Mesenchymal stem cell (in vitro differentiated cells and primary cell): ENCODE measurements at regions not wholly inside any gene's neighbourhood (a gene's known extent, or its start where the extent isn't known, plus 50 kb on each side); places are given as distances from the start of the nearest gene placed in this dataset.

Experiments used
- DNase-seq: peaks from one replicate; pipeline ENCODE4 v3.0.0-alpha.2; 2013
- H2AFZ ChIP-seq: one replicate; pipeline ENCODE4 v1.6.1; 2013; ENCODE audit warnings: low read depth, mild to moderate bottlenecking, control low read depth, inconsistent platforms, low read length, moderate library complexity
- H2AK5ac ChIP-seq: 2 replicates; pipeline ENCODE4 v1.6.1; 2013; ENCODE audit warnings: low read length, moderate library complexity, mild to moderate bottlenecking, inconsistent platforms; ENCODE audit not compliant: severe bottlenecking
- H2BK120ac ChIP-seq: one replicate; pipeline ENCODE4 v1.6.1; 2013; ENCODE audit warnings: low read depth, mild to moderate bottlenecking, inconsistent platforms, low read length, moderate library complexity
- H2BK12ac ChIP-seq, 2 experiments: one replicate each; pipeline ENCODE4 v1.6.1; 2013; ENCODE audit warnings: inconsistent platforms in 2 of 2, low read length in 2 of 2, mild to moderate bottlenecking in 2 of 2, moderate library complexity in 2 of 2, control low read depth in 1 of 2
- H2BK15ac ChIP-seq: one replicate; pipeline ENCODE4 v1.6.1; 2013; ENCODE audit warnings: mild to moderate bottlenecking, low read depth, inconsistent platforms; ENCODE audit not compliant: poor library complexity, severe bottlenecking
- H2BK5ac ChIP-seq: 2 replicates; pipeline ENCODE4 v1.6.1; 2013; ENCODE audit warnings: low read depth, mild to moderate bottlenecking, low read length, control low read depth, inconsistent platforms; ENCODE audit not compliant: poor library complexity, severe bottlenecking
- H3K14ac ChIP-seq, 2 experiments: one replicate each; pipeline ENCODE4 v1.6.1; 2013; ENCODE audit warnings: inconsistent platforms in 2 of 2, low read length in 2 of 2, control low read depth in 1 of 2, mild to moderate bottlenecking in 1 of 2, moderate library complexity in 1 of 2
- H3K18ac ChIP-seq, 2 experiments: one replicate each; pipeline ENCODE4 v1.6.1; 2013; ENCODE audit warnings: inconsistent platforms in 2 of 2, low read length in 2 of 2, control low read depth in 1 of 2, low read depth in 1 of 2, mild to moderate bottlenecking in 1 of 2
- H3K23ac ChIP-seq, 2 experiments: one replicate each; pipeline ENCODE4 v1.6.1; 2013; ENCODE audit warnings: inconsistent platforms in 2 of 2, low read length in 2 of 2, mild to moderate bottlenecking in 2 of 2, moderate library complexity in 2 of 2, control low read depth in 1 of 2
- H3K27ac ChIP-seq: 2 replicates; pipeline ENCODE4 v1.5.1; 2013; ENCODE audit warnings: mild to moderate bottlenecking, moderate library complexity, low read length, control low read depth, inconsistent platforms; ENCODE audit not compliant: poor library complexity, severe bottlenecking
- H3K27me3 ChIP-seq, 2 experiments: 2 replicates each; pipeline versions ENCODE4 v1.6.1 to v1.7.0; 2013; ENCODE audit warnings: low read length in 2 of 2, mild to moderate bottlenecking in 2 of 2, moderate library complexity in 2 of 2, control low read depth in 1 of 2, inconsistent platforms in 1 of 2; ENCODE audit not compliant: control insufficient read depth in 1 of 2, insufficient read depth in 1 of 2
- H3K36me3 ChIP-seq, 2 experiments: 2 replicates each; pipeline versions ENCODE4 v1.6.1 to v1.7.0; 2013; ENCODE audit warnings: low read length in 2 of 2, control low read depth in 1 of 2, inconsistent platforms in 1 of 2, low read depth in 1 of 2, mild to moderate bottlenecking in 1 of 2; ENCODE audit not compliant: insufficient read depth in 2 of 2, control insufficient read depth in 1 of 2
- H3K4ac ChIP-seq, 2 experiments: one replicate each; pipeline ENCODE4 v1.6.1; 2013; ENCODE audit warnings: inconsistent platforms in 2 of 2, low read length in 2 of 2, mild to moderate bottlenecking in 2 of 2, moderate library complexity in 2 of 2, control low read depth in 1 of 2, low read depth in 1 of 2
- H3K4me1 ChIP-seq: 2 replicates; pipeline ENCODE4 v1.6.1; 2013; ENCODE audit warnings: low read depth, low read length, control low read depth; ENCODE audit not compliant: control insufficient read depth, insufficient read depth
- H3K4me2 ChIP-seq: 2 replicates; pipeline ENCODE4 v1.6.1; 2013; ENCODE audit warnings: low read length, mild to moderate bottlenecking, inconsistent platforms; ENCODE audit not compliant: poor library complexity, severe bottlenecking
- H3K4me3 ChIP-seq, 2 experiments: 2 replicates each; pipeline versions ENCODE4 v1.5.1 to v1.7.0; 2013; ENCODE audit warnings: low read length in 2 of 2, mild to moderate bottlenecking in 2 of 2, control low read depth in 1 of 2, low read depth in 1 of 2; ENCODE audit not compliant: insufficient read depth in 1 of 2
- H3K79me1 ChIP-seq: replicated peaks from 2 replicates; pipeline ENCODE4 v1.6.1; 2013; ENCODE audit warnings: mild to moderate bottlenecking, control low read depth, low read length, inconsistent platforms; ENCODE audit not compliant: poor library complexity, severe bottlenecking
- H3K9ac ChIP-seq: 2 replicates; pipeline ENCODE4 v1.7.0; 2013; ENCODE audit warnings: mild to moderate bottlenecking, low read length, moderate library complexity
- H3K9me3 ChIP-seq: 2 replicates; pipeline ENCODE4 v1.7.0; 2013; ENCODE audit warnings: mild to moderate bottlenecking, low read length; ENCODE audit not compliant: control insufficient read depth
- H4K8ac ChIP-seq: one replicate; pipeline ENCODE4 v1.6.1; 2013; ENCODE audit warnings: inconsistent platforms, mild to moderate bottlenecking, low read length, moderate library complexity
- H4K91ac ChIP-seq: one replicate; pipeline ENCODE4 v1.6.1; 2013; ENCODE audit warnings: mild to moderate bottlenecking, low read length, inconsistent platforms
- WGBS: methylation state at CpG from one replicate; pipeline ENCODE4 v1.1.7; 2013; ENCODE audit warnings: mixed read lengths; 5-methylcytosine and 5-hydroxymethylcytosine counted together

DNA sequence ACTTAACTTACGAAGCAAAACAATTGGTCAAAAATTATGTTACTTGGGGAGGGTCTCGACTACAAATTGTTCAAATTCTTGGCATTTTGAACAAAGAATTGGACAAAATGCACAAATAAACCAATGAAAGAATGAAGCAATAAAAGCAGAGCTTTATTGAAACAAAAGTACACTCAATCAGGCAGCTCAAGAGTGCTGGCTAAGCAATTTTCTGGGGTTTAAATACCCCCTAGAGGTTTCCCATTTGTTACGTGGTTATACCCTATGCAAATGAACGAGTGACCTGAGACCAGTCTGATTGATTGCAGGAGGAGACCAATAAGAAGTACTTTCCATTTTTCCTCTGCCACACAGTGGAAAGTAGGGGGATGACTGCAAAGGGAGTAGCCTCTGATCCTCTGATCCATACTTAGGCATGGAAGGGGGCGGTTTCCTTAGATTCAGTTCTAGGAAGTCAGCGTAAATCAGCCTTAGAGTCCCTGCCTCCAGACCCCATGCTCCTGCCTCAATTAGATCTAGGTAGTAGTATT is 228.6 kb downstream of the EFNB2 start:
- no peak overlapping the region for H2BK15ac ChIP-seq
- no peak overlapping the region for H2BK12ac ChIP-seq
- no peak overlapping the region for H3K4ac ChIP-seq
- WGBS = 88% methylated on average over 4 of the region's 6 CpGs
- H4K8ac ChIP-seq = no peak overlapping the region
- no peak overlapping the region for H4K91ac ChIP-seq
- no peak overlapping the region for H3K4me3 ChIP-seq
- no peaks in the 10 kb centered on the region for H3K27me3 ChIP-seq
- H3K23ac ChIP-seq = no peak overlapping the region
- H3K4me1 ChIP-seq = no peaks in the 10 kb centered on the region
- H2BK5ac ChIP-seq = no peak overlapping the region
- no peak overlapping the region for H3K18ac ChIP-seq
- peaks cover 8% of the 10 kb centered on the region for H3K9me3 ChIP-seq
- no peak overlapping the region for H2AK5ac ChIP-seq
- no peak overlapping the region for H3K4me2 ChIP-seq
- no peak overlapping the region for H3K9ac ChIP-seq
- no peak overlapping the region for H2BK120ac ChIP-seq
- no peak overlapping the region for H2AFZ ChIP-seq
- H3K27ac ChIP-seq = no peak overlapping the region
- H3K36me3 ChIP-seq = no peaks in the 10 kb centered on the region
- no peak overlapping the region for H3K14ac ChIP-seq
- DNase-seq = no peak
- H3K79me1 ChIP-seq = no peaks in the 10 kb centered on the region

DNA sequence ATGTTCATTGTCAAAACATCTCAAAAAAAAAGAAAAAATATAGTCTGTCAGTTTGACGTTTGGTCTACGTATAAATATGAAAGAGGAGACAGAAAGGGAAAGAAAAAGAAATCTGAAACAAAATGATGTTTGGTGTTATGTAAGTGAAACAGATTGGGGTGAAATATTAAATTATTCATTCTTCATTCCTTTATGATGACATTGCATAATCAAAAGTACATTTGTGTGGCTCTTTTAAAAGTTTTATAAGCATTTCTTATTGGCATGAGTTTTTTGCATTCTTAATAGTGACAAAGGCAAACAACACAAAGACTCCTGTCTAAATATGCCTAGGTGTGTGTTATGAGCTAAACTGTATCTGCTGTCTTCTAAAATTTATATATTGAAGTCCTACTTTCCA is 232.6 kb downstream of the EFNB2 start:
- H3K14ac ChIP-seq = no peak overlapping the region

GRCh38 chr13:106302011-106302410 is 233.5 kb downstream of the EFNB2 start:
- no peak overlapping the region for H2AK5ac ChIP-seq
- no peak overlapping the region for H4K8ac ChIP-seq
- H3K9ac ChIP-seq = no peak overlapping the region
- H2BK12ac ChIP-seq = no peak overlapping the region
- no peak overlapping the region for H3K4me3 ChIP-seq
- DNase-seq = no peak
- H3K4ac ChIP-seq = no peak overlapping the region
- WGBS = 92% methylated on average over 1 of the region's 1 CpG
- H3K18ac ChIP-seq = no peak overlapping the region
- H3K79me1 ChIP-seq = no peaks in the 10 kb centered on the region
- H2AFZ ChIP-seq = no peak overlapping the region
- H4K91ac ChIP-seq = no peak overlapping the region
- H3K14ac ChIP-seq = no peak overlapping the region
- H3K36me3 ChIP-seq = no peaks in the 10 kb centered on the region
- H3K9me3 ChIP-seq = peaks cover 8% of the 10 kb centered on the region
- no peak overlapping the region for H3K27ac ChIP-seq
- no peak overlapping the region for H2BK120ac ChIP-seq
- no peak overlapping the region for H2BK15ac ChIP-seq
- no peaks in the 10 kb centered on the region for H3K4me1 ChIP-seq
- no peak overlapping the region for H2BK5ac ChIP-seq
- H3K4me2 ChIP-seq = no peak overlapping the region
- H3K23ac ChIP-seq = no peak overlapping the region
- no peaks in the 10 kb centered on the region for H3K27me3 ChIP-seq

More for the DNA sequence above, 232.6 kb downstream of the EFNB2 start:
- H2BK15ac ChIP-seq = no peak overlapping the region
- H3K79me1 ChIP-seq = no peaks in the 10 kb centered on the region
- WGBS = 92% methylated on average over 2 of the region's 2 CpGs
- H3K9ac ChIP-seq = no peak overlapping the region
- peaks cover 8% of the 10 kb centered on the region for H3K9me3 ChIP-seq
- H2BK12ac ChIP-seq = no peak overlapping the region
- no peak overlapping the region for H3K23ac ChIP-seq
- no peak overlapping the region for H3K4ac ChIP-seq
- H3K4me1 ChIP-seq = no peaks in the 10 kb centered on the region
- H3K36me3 ChIP-seq = no peaks in the 10 kb centered on the region
- no peak overlapping the region for H4K8ac ChIP-seq
- no peak overlapping the region for H3K4me3 ChIP-seq
- no peak for DNase-seq
- no peak overlapping the region for H2BK120ac ChIP-seq
- H2BK5ac ChIP-seq = no peak overlapping the region
- no peak overlapping the region for H2AFZ ChIP-seq
- H2AK5ac ChIP-seq = no peak overlapping the region
- no peaks in the 10 kb centered on the region for H3K27me3 ChIP-seq
- no peak overlapping the region for H3K4me2 ChIP-seq
- H4K91ac ChIP-seq = no peak overlapping the region
- H3K27ac ChIP-seq = no peak overlapping the region
- H3K18ac ChIP-seq = no peak overlapping the region

DNA sequence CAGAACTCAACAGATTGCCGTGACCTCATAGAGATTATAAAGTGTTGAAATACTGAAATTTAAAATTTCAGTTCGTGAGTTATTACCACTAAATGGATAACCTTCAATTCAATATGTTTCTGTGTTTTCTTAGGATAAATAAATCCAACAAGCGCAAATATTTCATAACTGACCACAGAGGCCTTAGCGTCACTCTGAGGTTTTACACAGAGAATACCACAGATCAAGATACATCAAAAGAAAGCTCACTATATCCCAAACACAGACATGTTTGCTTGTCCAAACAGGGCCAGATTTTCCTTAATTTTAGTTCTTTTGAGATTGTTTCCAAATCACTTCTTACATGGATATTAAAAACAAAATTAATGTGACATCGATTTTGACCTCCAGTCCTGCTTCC is 235.8 kb downstream of the EFNB2 start:
- H3K36me3 ChIP-seq = no peaks in the 10 kb centered on the region
- H2BK5ac ChIP-seq = no peak overlapping the region
- H3K9me3 ChIP-seq = peaks cover 7% of the 10 kb centered on the region
- H3K27ac ChIP-seq = no peak overlapping the region
- no peak overlapping the region for H3K4me2 ChIP-seq
- no peak overlapping the region for H3K9ac ChIP-seq
- no peak for DNase-seq
- no peak overlapping the region for H3K4ac ChIP-seq
- no peak overlapping the region for H2BK120ac ChIP-seq
- no peak overlapping the region for H3K14ac ChIP-seq
- H2BK12ac ChIP-seq = no peak overlapping the region
- no peak overlapping the region for H3K4me3 ChIP-seq
- no peak overlapping the region for H2AK5ac ChIP-seq
- no peak overlapping the region for H2AFZ ChIP-seq
- no peak overlapping the region for H3K23ac ChIP-seq
- H2BK15ac ChIP-seq = no peak overlapping the region
- no peak overlapping the region for H4K8ac ChIP-seq
- H3K18ac ChIP-seq = no peak overlapping the region
- WGBS = 96% methylated on average over 3 of the region's 5 CpGs
- no peaks in the 10 kb centered on the region for H3K4me1 ChIP-seq
- H3K27me3 ChIP-seq = peaks cover 0 to 3% of the 10 kb centered on the region in 2 experiments
- H4K91ac ChIP-seq = no peak overlapping the region
- no peaks in the 10 kb centered on the region for H3K79me1 ChIP-seq
